Neural cell (in vitro differentiated cells): ENCODE measurements at regions not wholly inside any gene's neighbourhood (a gene's known extent, or its start where the extent isn't known, plus 50 kb on each side); places are given as distances from the start of the nearest gene placed in this dataset.

Experiments used
- H2AFZ ChIP-seq: fragments of 200-600, 300-800 bp; sonication (generic), shearing (Covaris generic); 2 replicates; pipeline ENCODE4 v1.6.0; 2014; ENCODE audit warnings: low read depth, mild to moderate bottlenecking, antibody characterized with exemption, low read length, moderate library complexity
- H3F3A ChIP-seq: fragments of 200-600 bp; shearing (Covaris generic); 2 replicates; pipeline ENCODE4 v1.6.1; 2016; ENCODE audit warnings: mild to moderate bottlenecking, moderate library complexity, mixed read lengths, antibody characterized with exemption, low read length; ENCODE audit not compliant: insufficient read depth, poor library complexity, severe bottlenecking
- H3K27ac ChIP-seq: fragments of 200-600, 300-800 bp; sonication (generic), shearing (Covaris generic); 2 replicates; pipeline ENCODE4 v1.5.1; 2014; ENCODE audit warnings: mild to moderate bottlenecking, low read length, moderate library complexity
- H3K27me3 ChIP-seq: fragments of 300-800, 200-600 bp; sonication (generic), shearing (Covaris generic); 2 replicates; pipeline ENCODE4 v1.6.0; 2014; ENCODE audit warnings: mild to moderate bottlenecking, low read depth, low read length, moderate library complexity; ENCODE audit not compliant: insufficient read depth
- H3K36me3 ChIP-seq: fragments of 300-800, 200-600 bp; sonication (generic), shearing (Covaris generic); 2 replicates; pipeline ENCODE4 v1.5.1; 2014; ENCODE audit warnings: mild to moderate bottlenecking, antibody characterized with exemption, low read length, moderate library complexity; ENCODE audit not compliant: insufficient read depth
- H3K4me2 ChIP-seq: fragments of 300-800, 200-600 bp; sonication (generic), shearing (Covaris generic); 2 replicates; pipeline ENCODE4 v1.6.0; 2014; ENCODE audit warnings: mild to moderate bottlenecking, low read length
- H3K4me3 ChIP-seq: fragments of 300-800, 200-600 bp; sonication (generic), shearing (Covaris generic); 2 replicates; pipeline ENCODE4 v1.5.1; 2014; ENCODE audit warnings: mild to moderate bottlenecking, low read length, moderate library complexity
- H3K79me2 ChIP-seq: fragments of 200-600 bp; shearing (Covaris generic); replicated peaks from 2 replicates; pipeline ENCODE4 v1.6.0; 2014; ENCODE audit warnings: mild to moderate bottlenecking, low read length, moderate library complexity; ENCODE audit not compliant: insufficient read depth
- H3K9ac ChIP-seq: fragments of 300-800, 200-600 bp; sonication (generic), shearing (Covaris generic); 2 replicates; pipeline ENCODE4 v1.6.1; 2016; ENCODE audit warnings: mild to moderate bottlenecking, low read length, mixed read lengths
- H3K9me2 ChIP-seq: fragments of 200-600 bp; shearing (Covaris generic); 2 replicates; pipeline ENCODE4 v1.6.1; 2016; ENCODE audit warnings: mild to moderate bottlenecking, low read length, mixed read lengths; ENCODE audit not compliant: insufficient read depth
- H3K9me3 ChIP-seq: fragments of 200-600, 300-800 bp; sonication (generic), shearing (Covaris generic); 2 replicates; pipeline ENCODE4 v1.6.1; 2016; ENCODE audit warnings: mild to moderate bottlenecking, mixed run types, low read length, moderate library complexity, mixed read lengths
- H4K20me1 ChIP-seq: fragments of 200-600 bp; shearing (Covaris generic); 2 replicates; pipeline ENCODE4 v1.6.1; 2016; ENCODE audit warnings: mild to moderate bottlenecking, mixed run types; ENCODE audit not compliant: insufficient read depth
- CTCF ChIP-seq: fragments of 450-650 bp; IDR thresholded peaks from 2 replicates; pipeline ENCODE4 v1.5.1; 2014; ENCODE audit warnings: antibody characterized with exemption, mild to moderate bottlenecking, moderate library complexity; ENCODE audit not compliant: poor library complexity, severe bottlenecking
- EP300 ChIP-seq: fragments of 450-650 bp; conservative IDR thresholded peaks from 2 replicates; pipeline ENCODE4 v1.6.1; 2014; ENCODE audit warnings: antibody characterized with exemption, mild to moderate bottlenecking, moderate library complexity; ENCODE audit not compliant: poor library complexity, severe bottlenecking
- EZH2 ChIP-seq: fragments of 200-600, 300-800 bp; shearing (Covaris generic), sonication (generic); IDR thresholded peaks from 2 replicates; pipeline ENCODE4 v1.6.1; 2014; ENCODE audit warnings: antibody characterized with exemption, low read length, borderline replicate concordance, mild to moderate bottlenecking; ENCODE audit not compliant: insufficient read depth, poor library complexity, severe bottlenecking
- MXI1 ChIP-seq: fragments of 450-650 bp; conservative IDR thresholded peaks from 2 replicates; pipeline ENCODE4 v1.6.1; 2014; ENCODE audit warnings: antibody characterized with exemption, mild to moderate bottlenecking; ENCODE audit not compliant: poor library complexity, severe bottlenecking
- POLR2AphosphoS5 ChIP-seq: IDR thresholded peaks from 2 replicates; pipeline ENCODE4 v1.6.1; 2012
- RAD21 ChIP-seq: fragments of 450-650 bp; conservative IDR thresholded peaks from 2 replicates; pipeline ENCODE4 v1.6.1; 2014; ENCODE audit warnings: antibody characterized with exemption, mild to moderate bottlenecking, moderate library complexity
- REST ChIP-seq: IDR thresholded peaks from 2 replicates; pipeline ENCODE4 v1.6.1; 2012; ENCODE audit warnings: borderline replicate concordance
- SMC3 ChIP-seq: fragments of 450-650 bp; conservative IDR thresholded peaks from 2 replicates; pipeline ENCODE4 v1.6.1; 2014; ENCODE audit warnings: antibody characterized with exemption, mild to moderate bottlenecking, moderate library complexity; ENCODE audit not compliant: poor library complexity
- TAF1 ChIP-seq: IDR thresholded peaks from 2 replicates; pipeline ENCODE4 v1.6.1; 2012; ENCODE audit warnings: low read depth

- H3K4me3 ChIP-seq: no peak overlapping the region
- no peaks in the 10 kb centered on the region for H4K20me1 ChIP-seq
- no peak overlapping the region for H3K9ac ChIP-seq
- no peaks in the 10 kb centered on the region for H3K9me2 ChIP-seq
- TF ChIP-seq RAD21 (no peak), EP300 (no peak), POLR2AphosphoS5 (no peak), TAF1 (no peak), SMC3 (no peak), MXI1 (no peak), EZH2 (no peak), REST (no peak), CTCF (no peak)
- no peaks in the 10 kb centered on the region for H3K27me3 ChIP-seq
- no peaks in the 10 kb centered on the region for H3K9me3 ChIP-seq
- H2AFZ ChIP-seq: no peak overlapping the region
- H3K4me2 ChIP-seq: no peak overlapping the region
- no peak overlapping the region for H3K27ac ChIP-seq
- H3K79me2 ChIP-seq: no peaks in the 10 kb centered on the region
- no peaks in the 10 kb centered on the region for H3F3A ChIP-seq
- no peaks in the 10 kb centered on the region for H3K36me3 ChIP-seq
Observed at GRCh38 chr5:125868036-125868435, 555.2 kb upstream of the GRAMD2B start.

- no peaks in the 10 kb centered on the region for H3F3A ChIP-seq
Observed at GRCh38 chr5:125870256-125870655, 553.0 kb upstream of the GRAMD2B start.

More at GRCh38 chr5:125870256-125870655, 553.0 kb upstream of the GRAMD2B start:
- no peaks in the 10 kb centered on the region for H3K27me3 ChIP-seq
- H3K9me3 ChIP-seq: no peaks in the 10 kb centered on the region
- TF ChIP-seq EZH2 (no peak), MXI1 (no peak), CTCF (no peak), SMC3 (no peak), RAD21 (no peak), POLR2AphosphoS5 (no peak), EP300 (no peak), TAF1 (no peak), REST (no peak)
- H3K9me2 ChIP-seq: no peaks in the 10 kb centered on the region
- H3K9ac ChIP-seq: peak overlapping the region; percentile 4
- no peak overlapping the region for H3K4me3 ChIP-seq
- H2AFZ ChIP-seq: no peak overlapping the region
- no peaks in the 10 kb centered on the region for H4K20me1 ChIP-seq
- no peak overlapping the region for H3K4me2 ChIP-seq
- H3K79me2 ChIP-seq: no peaks in the 10 kb centered on the region
- H3K36me3 ChIP-seq: no peaks in the 10 kb centered on the region
- H3K27ac ChIP-seq: no peak overlapping the region
